ENCODE measurements at regions not wholly inside any gene's neighbourhood (a gene's known extent, or its start where the extent isn't known, plus 50 kb on each side); places are given as distances from the start of the nearest gene placed in this dataset.

GRCh38 chr4:3651267-3651845 lies 114.8 kb upstream of the ADRA2C start:
- no peak overlapping the region for H3K4me3 ChIP-seq
- WGBS, 2 donors = 72 to 87% methylated on average over 16 of the region's 16 CpGs
- ATAC-seq (ENCODE audit: insufficient read depth, low FRiP score) = no peak
- H3K9ac ChIP-seq (ENCODE audit: insufficient read depth in 1 of 2, low read length in 2 of 2) = no peak overlapping the region
- H3K9me3 ChIP-seq (ENCODE audit: control insufficient read depth in 4 of 4, insufficient read depth in 3 of 4, low read length in 3 of 4) = peaks cover 0 to 3% (median 0%) of the 10 kb centered on the region in 4 donors
- H3K27ac ChIP-seq (ENCODE audit: low read depth in 1 of 2, low read length in 1 of 2) = no peak overlapping the region
- H3K36me3 ChIP-seq (ENCODE audit: control insufficient read depth in 4 of 4, insufficient read depth in 4 of 4, low read length in 4 of 4) = no peaks in the 10 kb centered on the region
- TF ChIP-seq CTCF (IDR thresholded peaks at IDR 0.05; ENCODE audit: control extremely low read depth, extremely low read depth) = no peak
- H3K27me3 ChIP-seq (ENCODE audit: control insufficient read depth in 3 of 3, insufficient read depth in 3 of 3, low read length in 2 of 3) = peaks cover 2 to 5% (median 2%) of the 10 kb centered on the region in 3 donors
- DNase-seq = no peak
- H3K4me1 ChIP-seq (ENCODE audit: control insufficient read depth in 5 of 5, insufficient read depth in 5 of 5, low read length in 5 of 5) = peaks cover 0 to 12% (median 0%) of the 10 kb centered on the region in 5 donors

GRCh38 chr4:3649491-3649890 lies 116.7 kb upstream of the ADRA2C start:
- H3K9ac ChIP-seq (ENCODE audit: insufficient read depth in 1 of 2, low read length in 2 of 2) = no peak overlapping the region
- peaks cover 0 to 12% (median 0%) of the 10 kb centered on the region in 5 donors for H3K4me1 ChIP-seq (ENCODE audit: control insufficient read depth in 5 of 5, insufficient read depth in 5 of 5, low read length in 5 of 5)
- H3K4me3 ChIP-seq = no peak overlapping the region
- DNase-seq (no peak), ATAC-seq (ENCODE audit: insufficient read depth, low FRiP score) (no peak)
- no peak overlapping the region for H3K27ac ChIP-seq (ENCODE audit: low read depth in 1 of 2, low read length in 1 of 2)
- H3K36me3 ChIP-seq (ENCODE audit: control insufficient read depth in 4 of 4, insufficient read depth in 4 of 4, low read length in 4 of 4) = no peaks in the 10 kb centered on the region
- H3K27me3 ChIP-seq (ENCODE audit: control insufficient read depth in 3 of 3, insufficient read depth in 3 of 3, low read length in 2 of 3) = peaks cover 2 to 5% (median 4%) of the 10 kb centered on the region in 3 donors
- TF ChIP-seq CTCF (IDR thresholded peaks at IDR 0.05; ENCODE audit: control extremely low read depth, extremely low read depth) = no peak
- WGBS, 2 donors = 84 to 91% methylated on average over 16 of the region's 16 CpGs
- H3K9me3 ChIP-seq (ENCODE audit: control insufficient read depth in 4 of 4, insufficient read depth in 3 of 4, low read length in 3 of 4) = peaks cover 0 to 3% (median 0%) of the 10 kb centered on the region in 4 donors

- Histone ChIP-seq H3K4me1 (ENCODE audit: control insufficient read depth in 5 of 5, insufficient read depth in 5 of 5, low read length in 5 of 5) (peaks cover 0 to 12% (median 0%) of the 10 kb centered on the region in 5 donors), H3K4me3 (no peak overlapping the region), H3K27ac (ENCODE audit: low read depth in 1 of 2, low read length in 1 of 2) (no peak overlapping the region), H3K27me3 (ENCODE audit: control insufficient read depth in 3 of 3, insufficient read depth in 3 of 3, low read length in 2 of 3) (peaks cover 2 to 8% (median 4%) of the 10 kb centered on the region in 3 donors), H3K36me3 (ENCODE audit: control insufficient read depth in 4 of 4, insufficient read depth in 4 of 4, low read length in 4 of 4) (no peaks in the 10 kb centered on the region), H3K9ac (ENCODE audit: insufficient read depth in 1 of 2, low read length in 2 of 2) (no peak overlapping the region), H3K9me3 (ENCODE audit: control insufficient read depth in 4 of 4, insufficient read depth in 3 of 4, low read length in 3 of 4) (peaks cover 0 to 3% (median 0%) of the 10 kb centered on the region in 4 donors)
- TF ChIP-seq CTCF (IDR thresholded peaks at IDR 0.05; ENCODE audit: control extremely low read depth, extremely low read depth) = no peak
- DNase-seq (no peak), ATAC-seq (ENCODE audit: insufficient read depth, low FRiP score) (no peak)
- 68 to 79% methylated on average over 17 of the region's 17 CpGs for WGBS, 2 donors
These were observed 116.5 kb upstream of the LRPAP1 start for GRCh38 chr4:3648731-3649130.

GRCh38 chr4:3648195-3648594 lies 116.0 kb upstream of the LRPAP1 start:
- no peak for TF ChIP-seq CTCF (IDR thresholded peaks at IDR 0.05; ENCODE audit: control extremely low read depth, extremely low read depth)
- H3K27me3 ChIP-seq (ENCODE audit: control insufficient read depth in 3 of 3, insufficient read depth in 3 of 3, low read length in 2 of 3) = peaks cover 2 to 8% (median 4%) of the 10 kb centered on the region in 3 donors
- no peaks in the 10 kb centered on the region for H3K36me3 ChIP-seq (ENCODE audit: control insufficient read depth in 4 of 4, insufficient read depth in 4 of 4, low read length in 4 of 4)
- no peak overlapping the region for H3K9ac ChIP-seq (ENCODE audit: insufficient read depth in 1 of 2, low read length in 2 of 2)
- H3K4me1 ChIP-seq (ENCODE audit: control insufficient read depth in 5 of 5, insufficient read depth in 5 of 5, low read length in 5 of 5) = peaks cover 0 to 12% (median 0%) of the 10 kb centered on the region in 5 donors
- no peak overlapping the region for H3K27ac ChIP-seq (ENCODE audit: low read depth in 1 of 2, low read length in 1 of 2)
- DNase-seq (no peak), ATAC-seq (ENCODE audit: insufficient read depth, low FRiP score) (no peak)
- H3K9me3 ChIP-seq (ENCODE audit: control insufficient read depth in 4 of 4, insufficient read depth in 3 of 4, low read length in 3 of 4) = peaks cover 0 to 3% (median 0%) of the 10 kb centered on the region in 4 donors
- WGBS, 2 donors = 78 to 87% methylated on average over 13 to 16 of the region's 16 CpGs
- no peak overlapping the region for H3K4me3 ChIP-seq
